ACC112 (cell line): ENCODE measurements at regions not wholly inside any gene's neighbourhood (a gene's known extent, or its start where the extent isn't known, plus 50 kb on each side); places are given as distances from the start of the nearest gene placed in this dataset.

Source experiments
- H2AFZ ChIP-seq: fragments of 200-600 bp; sonication (generic); one replicate; pipeline ENCODE4 v1.6.0; 2017; ENCODE audit warnings: antibody characterized with exemption, low read length; ENCODE audit not compliant: unreplicated experiment
- H3K27ac ChIP-seq: fragments of 200-600 bp; sonication (generic); 2 replicates; pipeline ENCODE4 v1.5.1; 2014; ENCODE audit warnings: low read depth, mild to moderate bottlenecking, antibody characterized with exemption, low read length, moderate library complexity
- H3K27me3 ChIP-seq: fragments of 200-600 bp; sonication (generic); 2 replicates; pipeline ENCODE4 v1.6.1; 2014; ENCODE audit warnings: mild to moderate bottlenecking, antibody characterized with exemption, low read length, moderate library complexity, mixed read lengths; ENCODE audit not compliant: insufficient read depth
- H3K36me3 ChIP-seq: fragments of 200-600 bp; sonication (generic); 2 replicates; pipeline ENCODE4 v1.6.1; 2016; ENCODE audit warnings: mild to moderate bottlenecking, antibody characterized with exemption, low read length, moderate library complexity, mixed read lengths; ENCODE audit not compliant: insufficient read depth
- H3K4me1 ChIP-seq: fragments of 200-600 bp; sonication (generic); one replicate; pipeline ENCODE4 v1.6.1; 2016; ENCODE audit warnings: low read length, mixed read lengths; ENCODE audit not compliant: insufficient read depth, unreplicated experiment, control insufficient read depth
- H3K4me3 ChIP-seq: fragments of 200-600 bp; sonication (generic); 2 replicates; pipeline ENCODE4 v1.5.1; 2014; ENCODE audit warnings: mild to moderate bottlenecking, low read depth, low read length
- H3K79me2 ChIP-seq: fragments of 200-600 bp; sonication (generic); one replicate; pipeline ENCODE4 v1.6.0; 2016; ENCODE audit warnings: low read length; ENCODE audit not compliant: control insufficient read depth, unreplicated experiment, insufficient read depth

- no peak overlapping the region for H2AFZ ChIP-seq
- H3K4me3 ChIP-seq, result no peak overlapping the region
- H3K27me3 ChIP-seq, result no peaks in the 10 kb centered on the region
- no peaks in the 10 kb centered on the region for H3K36me3 ChIP-seq
- H3K4me1 ChIP-seq, result peaks cover 10% of the 10 kb centered on the region
- no peaks in the 10 kb centered on the region for H3K79me2 ChIP-seq
- H3K27ac ChIP-seq, result no peak overlapping the region
Observed at GRCh38 chrX:20463296-20464075, 196.8 kb upstream of the RPS6KA3 start.

GRCh38 chrX:20461576-20461975 lies 194.9 kb upstream of the RPS6KA3 start:
- Histone ChIP-seq H3K79me2 (no peaks in the 10 kb centered on the region), H3K4me3 (no peak overlapping the region), H3K27ac (no peak overlapping the region), H3K4me1 (peaks cover 10% of the 10 kb centered on the region), H3K27me3 (no peaks in the 10 kb centered on the region), H3K36me3 (no peaks in the 10 kb centered on the region), H2AFZ (no peak overlapping the region)

GRCh38 chrX:20461002-20461401 lies 194.3 kb upstream of the RPS6KA3 start:
- Histone ChIP-seq H3K27me3 (no peaks in the 10 kb centered on the region), H3K27ac (no peak overlapping the region), H3K36me3 (no peaks in the 10 kb centered on the region), H3K79me2 (no peaks in the 10 kb centered on the region), H3K4me1 (peaks cover 10% of the 10 kb centered on the region), H2AFZ (no peak overlapping the region), H3K4me3 (no peak overlapping the region)

- H3K4me3 ChIP-seq, result no peak overlapping the region
- no peaks in the 10 kb centered on the region for H3K36me3 ChIP-seq
- H3K4me1 ChIP-seq, result peaks cover 15% of the 10 kb centered on the region
- H3K79me2 ChIP-seq, result no peaks in the 10 kb centered on the region
- H3K27ac ChIP-seq, result no peak overlapping the region
- no peaks in the 10 kb centered on the region for H3K27me3 ChIP-seq
- H2AFZ ChIP-seq, result no peak overlapping the region
Observed at GRCh38 chrX:20459410-20460350, 193.0 kb upstream of the RPS6KA3 start.

- Histone ChIP-seq H3K27ac (no peak overlapping the region), H3K27me3 (no peaks in the 10 kb centered on the region), H2AFZ (no peak overlapping the region), H3K79me2 (no peaks in the 10 kb centered on the region), H3K4me3 (no peak overlapping the region), H3K36me3 (no peaks in the 10 kb centered on the region), H3K4me1 (peaks cover 36% of the 10 kb centered on the region)
Observed at GRCh38 chrX:20456971-20457370, 190.3 kb upstream of the RPS6KA3 start.

GRCh38 chrX:20455001-20455400 lies 188.3 kb upstream of the RPS6KA3 start:
- Histone ChIP-seq H3K4me1 (peaks cover 26% of the 10 kb centered on the region), H2AFZ (no peak overlapping the region)

GRCh38 chrX:20454117-20454516 lies 187.4 kb upstream of the RPS6KA3 start:
- H3K4me1 ChIP-seq, result peaks cover 26% of the 10 kb centered on the region
- H3K36me3 ChIP-seq, result no peaks in the 10 kb centered on the region
- no peak overlapping the region for H3K4me3 ChIP-seq
- no peaks in the 10 kb centered on the region for H3K27me3 ChIP-seq
- H3K79me2 ChIP-seq, result no peaks in the 10 kb centered on the region
- peak overlapping the region; percentile 7 for H2AFZ ChIP-seq
- H3K27ac ChIP-seq, result peak overlapping the region; percentile 10; the same call in 1 of the 2 replicates

More at GRCh38 chrX:20455001-20455400, 188.3 kb upstream of the RPS6KA3 start:
- H3K36me3 ChIP-seq, result no peaks in the 10 kb centered on the region
- H3K79me2 ChIP-seq, result no peaks in the 10 kb centered on the region
- no peak overlapping the region for H3K4me3 ChIP-seq
- H3K27me3 ChIP-seq, result no peaks in the 10 kb centered on the region
- no peak overlapping the region for H3K27ac ChIP-seq

GRCh38 chrX:20452487-20452886 lies 185.8 kb upstream of the RPS6KA3 start:
- H3K79me2 ChIP-seq, result no peaks in the 10 kb centered on the region
- H3K4me3 ChIP-seq, result peak overlapping the region; percentile 31; the same call in 1 of the 2 replicates
- H3K27me3 ChIP-seq, result no peaks in the 10 kb centered on the region
- H3K4me1 ChIP-seq, result peaks cover 26% of the 10 kb centered on the region
- peak overlapping the region; percentile 88 for H2AFZ ChIP-seq
- no peaks in the 10 kb centered on the region for H3K36me3 ChIP-seq
- peak overlapping the region; percentile 45; the same call in 1 of the 2 replicates for H3K27ac ChIP-seq

- Histone ChIP-seq H3K27me3 (no peaks in the 10 kb centered on the region), H3K79me2 (no peaks in the 10 kb centered on the region), H3K27ac (no peak overlapping the region), H3K4me3 (no peak overlapping the region), H3K4me1 (peaks cover 26% of the 10 kb centered on the region), H2AFZ (no peak overlapping the region), H3K36me3 (no peaks in the 10 kb centered on the region)
Observed at GRCh38 chrX:20451929-20452328, 185.2 kb upstream of the RPS6KA3 start.

- Histone ChIP-seq H3K27me3 (no peaks in the 10 kb centered on the region), H2AFZ (no peak overlapping the region), H3K36me3 (no peaks in the 10 kb centered on the region), H3K27ac (no peak overlapping the region), H3K4me1 (no peaks in the 10 kb centered on the region), H3K79me2 (no peaks in the 10 kb centered on the region), H3K4me3 (no peak overlapping the region)
Observed at GRCh38 chrX:20445109-20445508, 178.4 kb upstream of the RPS6KA3 start.
